Cerebellar cortex (tissue), 1 donor: ENCODE measurements at regions not wholly inside any gene's neighbourhood (a gene's known extent, or its start where the extent isn't known, plus 50 kb on each side); places are given as distances from the start of the nearest gene placed in this dataset.
A peak's percentile ranks its signal among the peaks of the same experiment; 100 is the strongest.
"Not testable (repeated sequence)": the region's sequence is repeated elsewhere in the genome, so short reads cannot be mapped to it uniquely, and the experiment has no call there.

Experiments
- DNase-seq: peaks from one replicate; pipeline ENCODE4 v3.0.0-alpha.2; 2015; ENCODE audit warnings: low spot score

GRCh38 chr1:67530071-67530470 is 99.9 kb upstream of the SERBP1 start:
- no peak for DNase-seq

- DNase-seq = peak; percentile 76
Measured at GRCh38 chr1:67532452-67533216, 102.4 kb upstream of the SERBP1 start.

GRCh38 chr1:67534627-67535065 is 104.4 kb upstream of the SERBP1 start:
- DNase-seq = no peak

- DNase-seq = peak; percentile 38
Measured at GRCh38 chr1:67535474-67535873, 105.3 kb upstream of the SERBP1 start.

- peak; percentile 40 for DNase-seq
Measured at GRCh38 chr1:67536957-67537666, 106.9 kb upstream of the SERBP1 start.

GRCh38 chr1:67537667-67538018 is 107.4 kb upstream of the SERBP1 start:
- DNase-seq = no peak

GRCh38 chr1:67540025-67540732 is 110.0 kb upstream of the SERBP1 start:
- no peak for DNase-seq

GRCh38 chr1:67540733-67541125 is 110.5 kb upstream of the SERBP1 start:
- DNase-seq = no peak

GRCh38 chr1:67542747-67543146 is 112.5 kb upstream of the SERBP1 start:
- no peak for DNase-seq

- no peak for DNase-seq
Measured at GRCh38 chr1:67544921-67545320, 114.7 kb upstream of the SERBP1 start.

- DNase-seq = no peak
Measured at GRCh38 chr1:67545364-67545763, 115.2 kb upstream of the SERBP1 start.

GRCh38 chr1:67551375-67551774 is 121.2 kb upstream of the SERBP1 start:
- no peak for DNase-seq

- no peak for DNase-seq
Measured at GRCh38 chr1:67552336-67552759, 122.1 kb upstream of the SERBP1 start.

- not testable (repeated sequence) for DNase-seq
Measured at GRCh38 chr1:67554204-67554603, 124.0 kb upstream of the SERBP1 start.

GRCh38 chr1:67555461-67556296 is 125.5 kb upstream of the SERBP1 start:
- DNase-seq = no peak

GRCh38 chr1:67556297-67556900 is 126.2 kb upstream of the SERBP1 start:
- no peak for DNase-seq

GRCh38 chr1:67557696-67558448 is 127.1 kb upstream of the GADD45A start:
- DNase-seq = no peak

- no peak for DNase-seq
Measured at GRCh38 chr1:67558449-67559193, 126.4 kb upstream of the GADD45A start.

GRCh38 chr1:67559222-67559700 is 125.7 kb upstream of the GADD45A start:
- no peak for DNase-seq
